GM19240 (cell line): ENCODE measurements at regions not wholly inside any gene's neighbourhood (a gene's known extent, or its start where the extent isn't known, plus 50 kb on each side); places are given as distances from the start of the nearest gene placed in this dataset.
"Not testable (repeated sequence)": the region's sequence is repeated elsewhere in the genome, so short reads cannot be mapped to it uniquely, and the experiment has no call there.

Experiments used
- DNase-seq: peaks from one replicate; pipeline ENCODE4 v3.0.0; 2011; ENCODE audit warnings: low spot score; ENCODE audit not compliant: insufficient read length

- DNase-seq: no peak
These were observed 124.4 kb upstream of the RNF32 start for GRCh38 chr7:156515911-156516790.

- no peak for DNase-seq
These were observed 125.7 kb upstream of the RNF32 start for GRCh38 chr7:156514851-156515250.

- no peak for DNase-seq
These were observed 129.1 kb upstream of the RNF32 start for GRCh38 chr7:156511426-156511825.

GRCh38 chr7:156510966-156511365, 129.6 kb upstream of the RNF32 start:
- DNase-seq: no peak

GRCh38 chr7:156509216-156509615, 131.4 kb upstream of the RNF32 start:
- no peak for DNase-seq

GRCh38 chr7:156505876-156506275, 134.7 kb upstream of the RNF32 start:
- DNase-seq: no peak

- no peak for DNase-seq
These were observed 135.7 kb upstream of the RNF32 start for GRCh38 chr7:156504687-156505545.

GRCh38 chr7:156504006-156504405, 136.6 kb upstream of the RNF32 start:
- no peak for DNase-seq

- no peak for DNase-seq
These were observed 137.4 kb upstream of the RNF32 start for GRCh38 chr7:156503196-156503595.

GRCh38 chr7:156501815-156502214, 138.8 kb upstream of the RNF32 start:
- DNase-seq: not testable (repeated sequence)

- no peak for DNase-seq
These were observed 141.2 kb upstream of the RNF32 start for GRCh38 chr7:156499247-156499881.

- no peak for DNase-seq
These were observed 142.6 kb upstream of the RNF32 start for GRCh38 chr7:156497776-156498509.

GRCh38 chr7:156496865-156497264, 143.7 kb upstream of the RNF32 start:
- no peak for DNase-seq

GRCh38 chr7:156496363-156496769, 144.2 kb upstream of the RNF32 start:
- DNase-seq: no peak

GRCh38 chr7:156494960-156495359, 145.6 kb upstream of the RNF32 start:
- DNase-seq: no peak

GRCh38 chr7:156493942-156494341, 146.6 kb upstream of the RNF32 start:
- DNase-seq: no peak

GRCh38 chr7:156492170-156492569, 148.4 kb upstream of the RNF32 start:
- DNase-seq: no peak

GRCh38 chr7:156491435-156491834, 149.1 kb upstream of the RNF32 start:
- DNase-seq: no peak

GRCh38 chr7:156490021-156490800, 150.4 kb upstream of the RNF32 start:
- DNase-seq: no peak

- no peak for DNase-seq
These were observed 152.6 kb upstream of the RNF32 start for GRCh38 chr7:156487811-156488533.
